SU-DHL-6 (cell line): ENCODE measurements at regions not wholly inside any gene's neighbourhood (a gene's known extent, or its start where the extent isn't known, plus 50 kb on each side); places are given as distances from the start of the nearest gene placed in this dataset.

Experiments
- H2AFZ ChIP-seq: fragments of 200-600 bp; sonication (generic); 2 replicates; pipeline ENCODE4 v1.6.1; 2014; ENCODE audit warnings: low read depth, mild to moderate bottlenecking, moderate library complexity, mixed read lengths, antibody characterized with exemption, low read length; ENCODE audit not compliant: severe bottlenecking
- H3F3A ChIP-seq: fragments of 200-600 bp; shearing (Covaris generic); 2 replicates; pipeline ENCODE4 v1.6.0; 2016; ENCODE audit warnings: antibody characterized with exemption, mild to moderate bottlenecking; ENCODE audit not compliant: insufficient read depth
- H3K27ac ChIP-seq: fragments of 200-600 bp; sonication (generic); 2 replicates; pipeline ENCODE4 v1.5.1; 2016; ENCODE audit warnings: low read depth, mild to moderate bottlenecking, low read length, moderate library complexity, mixed read lengths
- H3K27me3 ChIP-seq: fragments of 200-600 bp; sonication (generic), shearing (Covaris generic); 2 replicates; pipeline ENCODE4 v1.6.0; 2014; ENCODE audit warnings: mild to moderate bottlenecking, low read length
- H3K36me3 ChIP-seq: fragments of 200-600 bp; sonication (generic); 2 replicates; pipeline ENCODE4 v1.6.1; 2014; ENCODE audit warnings: mild to moderate bottlenecking, low read length, mixed read lengths
- H3K4me2 ChIP-seq: fragments of 300-600, 200-600 bp; shearing (Covaris generic), sonication (generic); 2 replicates; pipeline ENCODE4 v1.6.0; 2014; ENCODE audit warnings: low read length, low read depth, mild to moderate bottlenecking; ENCODE audit not compliant: poor library complexity, severe bottlenecking
- H3K4me3 ChIP-seq: fragments of 200-600 bp; sonication (generic); 2 replicates; pipeline ENCODE4 v1.5.1; 2014; ENCODE audit warnings: antibody characterized with exemption, low read length, mild to moderate bottlenecking, mixed read lengths; ENCODE audit not compliant: insufficient read depth, poor library complexity, severe bottlenecking
- H3K79me2 ChIP-seq: fragments of 200-600 bp; sonication (generic); 2 replicates; pipeline ENCODE4 v1.6.1; 2014; ENCODE audit warnings: mild to moderate bottlenecking, low read length, moderate library complexity; ENCODE audit not compliant: insufficient read depth
- H3K9ac ChIP-seq: fragments of 200-600 bp; sonication (generic); 2 replicates; pipeline ENCODE4 v1.7.0; 2014; ENCODE audit warnings: mild to moderate bottlenecking, low read length
- H3K9me2 ChIP-seq: fragments of 200-600 bp; sonication (generic); replicated peaks from 2 replicates; pipeline ENCODE4 v1.6.1; 2014; ENCODE audit warnings: low read length; ENCODE audit not compliant: insufficient read depth
- H3K9me3 ChIP-seq: fragments of 200-600 bp; sonication (generic); 2 replicates; pipeline ENCODE4 v1.6.1; 2014; ENCODE audit warnings: low read length, mixed read lengths; ENCODE audit not compliant: insufficient read depth
- H4K20me1 ChIP-seq: fragments of 200-600 bp; sonication (generic); 2 replicates; pipeline ENCODE4 v1.6.1; 2014; ENCODE audit warnings: low read depth, mild to moderate bottlenecking, antibody characterized with exemption, low read length, moderate library complexity, mixed read lengths
- EZH2phosphoT487 ChIP-seq: fragments of 200-600 bp; sonication (generic), shearing (Covaris generic); conservative IDR thresholded peaks from 2 replicates; pipeline ENCODE4 v1.6.1; 2018; ENCODE audit warnings: mild to moderate bottlenecking, antibody characterized with exemption, low read length, moderate library complexity, mixed read lengths
- TF ChIP-seq, protein P1 (sequence below): fragments of 200-600 bp; sonication (generic); IDR thresholded peaks from one replicate; pipeline ENCODE4 v1.5.1; 2017; ENCODE audit warnings: antibody characterized with exemption, mild to moderate bottlenecking, low read length, moderate library complexity; ENCODE audit not compliant: insufficient read depth, poor library complexity, severe bottlenecking

DNA sequence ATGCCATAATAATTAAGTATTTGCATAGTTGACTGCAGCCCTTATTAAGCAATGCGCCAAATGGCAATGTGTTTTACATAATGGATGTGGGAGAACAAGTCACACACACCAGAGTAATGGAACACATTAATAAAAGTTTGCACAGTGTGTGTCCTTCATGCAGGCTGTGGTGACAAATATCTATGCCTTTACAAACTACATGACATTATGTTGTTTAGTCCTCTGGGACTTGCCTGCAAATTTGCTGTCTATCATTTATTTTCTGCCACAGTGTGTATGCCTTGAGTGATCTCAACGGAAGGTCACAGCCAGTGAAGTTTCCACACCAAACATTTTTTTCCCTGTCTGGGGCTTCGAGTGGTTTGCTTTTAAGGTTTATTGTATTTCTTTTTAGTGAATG lies 175.2 kb upstream of the TMEFF2 start:
- H3K9me2 ChIP-seq, result no peaks in the 10 kb centered on the region
- H3K9me3 ChIP-seq, result no peaks in the 10 kb centered on the region
- no peak overlapping the region for H2AFZ ChIP-seq
- no peak overlapping the region for H3K4me2 ChIP-seq
- TF ChIP-seq EZH2phosphoT487, result no peak
- TF ChIP-seq, protein P1, sequence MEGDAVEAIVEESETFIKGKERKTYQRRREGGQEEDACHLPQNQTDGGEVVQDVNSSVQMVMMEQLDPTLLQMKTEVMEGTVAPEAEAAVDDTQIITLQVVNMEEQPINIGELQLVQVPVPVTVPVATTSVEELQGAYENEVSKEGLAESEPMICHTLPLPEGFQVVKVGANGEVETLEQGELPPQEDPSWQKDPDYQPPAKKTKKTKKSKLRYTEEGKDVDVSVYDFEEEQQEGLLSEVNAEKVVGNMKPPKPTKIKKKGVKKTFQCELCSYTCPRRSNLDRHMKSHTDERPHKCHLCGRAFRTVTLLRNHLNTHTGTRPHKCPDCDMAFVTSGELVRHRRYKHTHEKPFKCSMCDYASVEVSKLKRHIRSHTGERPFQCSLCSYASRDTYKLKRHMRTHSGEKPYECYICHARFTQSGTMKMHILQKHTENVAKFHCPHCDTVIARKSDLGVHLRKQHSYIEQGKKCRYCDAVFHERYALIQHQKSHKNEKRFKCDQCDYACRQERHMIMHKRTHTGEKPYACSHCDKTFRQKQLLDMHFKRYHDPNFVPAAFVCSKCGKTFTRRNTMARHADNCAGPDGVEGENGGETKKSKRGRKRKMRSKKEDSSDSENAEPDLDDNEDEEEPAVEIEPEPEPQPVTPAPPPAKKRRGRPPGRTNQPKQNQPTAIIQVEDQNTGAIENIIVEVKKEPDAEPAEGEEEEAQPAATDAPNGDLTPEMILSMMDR, result no peak
- H3K9ac ChIP-seq, result no peak overlapping the region
- H4K20me1 ChIP-seq, result no peaks in the 10 kb centered on the region
- H3K27me3 ChIP-seq, result no peaks in the 10 kb centered on the region
- H3K36me3 ChIP-seq, result no peaks in the 10 kb centered on the region
- H3K4me3 ChIP-seq, result no peak overlapping the region
- H3F3A ChIP-seq, result no peaks in the 10 kb centered on the region
- no peaks in the 10 kb centered on the region for H3K79me2 ChIP-seq
- no peak overlapping the region for H3K27ac ChIP-seq

DNA sequence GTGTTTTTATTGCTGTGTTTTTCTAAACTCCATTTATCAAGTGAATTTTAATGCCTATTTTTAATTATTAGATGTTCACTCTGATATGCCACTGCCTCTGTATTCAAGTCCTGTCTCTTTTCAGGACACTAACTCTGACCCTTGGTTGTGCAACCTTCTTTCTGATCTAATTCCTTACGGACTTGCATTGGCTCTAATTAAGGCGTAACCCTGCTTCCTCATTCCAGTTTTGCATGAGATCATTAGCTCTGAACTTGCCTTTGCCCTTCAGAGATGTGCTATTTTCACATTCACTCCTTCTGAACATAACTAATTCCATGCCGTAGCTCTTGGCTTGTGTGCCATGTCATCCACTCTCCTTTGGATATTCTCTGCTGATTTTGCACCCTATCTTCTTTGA lies 162.5 kb upstream of the TMEFF2 start:
- Histone ChIP-seq H3K27ac (no peak overlapping the region), H3K27me3 (no peaks in the 10 kb centered on the region), H3K9me3 (no peaks in the 10 kb centered on the region), H4K20me1 (no peaks in the 10 kb centered on the region), H3K4me3 (no peak overlapping the region), H3K9me2 (no peaks in the 10 kb centered on the region), H2AFZ (no peak overlapping the region), H3F3A (no peaks in the 10 kb centered on the region), H3K36me3 (no peaks in the 10 kb centered on the region), H3K9ac (no peak overlapping the region), H3K4me2 (no peak overlapping the region), H3K79me2 (no peaks in the 10 kb centered on the region)
- TF ChIP-seq, protein P1, result no peak
- no peak for TF ChIP-seq EZH2phosphoT487

DNA sequence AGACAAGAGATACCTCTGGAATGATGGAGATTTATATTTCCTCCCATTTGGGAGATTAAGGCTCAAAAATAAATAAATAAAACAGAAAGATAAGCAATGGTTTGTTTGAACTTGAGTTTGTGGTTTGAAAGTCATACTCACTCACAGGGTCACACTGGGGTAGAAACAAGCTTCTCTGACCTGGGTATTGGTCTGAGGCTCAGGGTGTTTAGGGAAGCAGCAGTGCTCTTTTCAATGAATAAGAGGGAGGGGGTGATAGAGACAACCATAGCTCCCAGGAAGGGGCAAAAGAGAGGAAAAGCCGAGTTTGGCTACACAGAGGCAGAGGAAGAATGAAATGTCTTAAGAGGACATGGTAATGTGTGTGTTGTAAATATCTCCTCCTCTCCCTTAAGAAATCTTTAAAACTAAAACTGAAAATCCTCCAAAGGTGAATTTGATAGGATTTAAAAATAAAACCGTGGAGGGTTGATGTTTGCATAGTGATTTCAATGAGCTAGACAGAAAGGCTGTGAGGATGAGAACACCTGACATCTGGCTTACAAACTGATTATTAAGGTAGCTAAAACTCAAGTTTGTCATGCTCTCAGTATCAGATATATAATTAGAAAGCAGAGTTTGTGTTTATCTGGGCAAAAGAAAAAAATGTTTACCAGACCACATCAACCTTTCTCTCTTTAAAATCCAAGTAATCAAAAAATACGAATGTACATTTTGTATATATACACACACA lies 159.9 kb upstream of the TMEFF2 start:
- Histone ChIP-seq H3K27ac (no peak overlapping the region), H2AFZ (no peak overlapping the region), H4K20me1 (no peaks in the 10 kb centered on the region), H3K36me3 (no peaks in the 10 kb centered on the region), H3K9ac (no peak overlapping the region), H3K4me2 (no peak overlapping the region), H3K4me3 (no peak overlapping the region), H3K9me2 (no peaks in the 10 kb centered on the region), H3K27me3 (no peaks in the 10 kb centered on the region), H3F3A (no peaks in the 10 kb centered on the region), H3K79me2 (no peaks in the 10 kb centered on the region), H3K9me3 (no peaks in the 10 kb centered on the region)
- TF ChIP-seq EZH2phosphoT487, result no peak
- TF ChIP-seq, protein P1, result no peak
